GM12873 (cell line): ENCODE measurements at regions not wholly inside any gene's neighbourhood (a gene's known extent, or its start where the extent isn't known, plus 50 kb on each side); places are given as distances from the start of the nearest gene placed in this dataset.
A peak's percentile ranks its signal among the peaks of the same experiment; 100 is the strongest.

Experiments
- CTCF ChIP-seq: IDR thresholded peaks from 2 replicates; pipeline ENCODE4 v1.5.1; 2012; ENCODE audit warnings: low read depth, mild to moderate bottlenecking, moderate library complexity, low read length, control low read depth; ENCODE audit not compliant: insufficient read depth; ENCODE audit errors: missing control alignments

GRCh38 chrX:45762699-45763647 lies 562.3 kb upstream of the DIPK2B start:
- TF ChIP-seq CTCF = no peak

GRCh38 chrX:45761920-45762319 lies 561.2 kb upstream of the DIPK2B start:
- no peak for TF ChIP-seq CTCF

- TF ChIP-seq CTCF = no peak
Measured at GRCh38 chrX:45760187-45760742, 559.6 kb upstream of the DIPK2B start.

- no peak for TF ChIP-seq CTCF
Measured at GRCh38 chrX:45758738-45759397, 558.2 kb upstream of the DIPK2B start.

GRCh38 chrX:45758319-45758718 lies 557.6 kb upstream of the DIPK2B start:
- TF ChIP-seq CTCF = peak; percentile 3

GRCh38 chrX:45757272-45757671 lies 556.6 kb upstream of the DIPK2B start:
- no peak for TF ChIP-seq CTCF

- no peak for TF ChIP-seq CTCF
Measured at GRCh38 chrX:45756557-45756956, 555.9 kb upstream of the DIPK2B start.
